ENCODE measurements at regions not wholly inside any gene's neighbourhood (a gene's known extent, or its start where the extent isn't known, plus 50 kb on each side); places are given as distances from the start of the nearest gene placed in this dataset.

- Histone ChIP-seq H3K4me3 (ENCODE audit: insufficient read length, low read depth) (no peak overlapping the region), H3K27me3 (ENCODE audit: insufficient read depth, insufficient read length) (no peaks in the 10 kb centered on the region), H3K9me3 (ENCODE audit: insufficient read depth, low read length) (no peaks in the 10 kb centered on the region), H3K4me1 (ENCODE audit: insufficient read depth, insufficient read length) (no peaks in the 10 kb centered on the region), H3K36me3 (ENCODE audit: insufficient read depth, insufficient read length, low read length) (no peaks in the 10 kb centered on the region), H3K9ac (ENCODE audit: insufficient read length, low read depth) (no peak overlapping the region)
- no peak for TF ChIP-seq ZNF274 (IDR thresholded peaks at IDR 0.05; ENCODE audit: low read depth, low read length)
- TF ChIP-seq YY1 (IDR thresholded peaks at IDR 0.05; ENCODE audit: insufficient read depth, insufficient read length), result no peak
- TF ChIP-seq SUZ12 (IDR thresholded peaks at IDR 0.05; ENCODE audit: extremely low read depth, insufficient read depth, insufficient read length), result no peak
- no peak for DNase-seq (ENCODE audit: low read depth, low spot score)
Measured at GRCh38 chr12:89140602-89141238, 211.6 kb downstream of the DUSP6 start.

- no peak for TF ChIP-seq YY1 (IDR thresholded peaks at IDR 0.05; ENCODE audit: insufficient read depth, insufficient read length)
- TF ChIP-seq SUZ12 (IDR thresholded peaks at IDR 0.05; ENCODE audit: extremely low read depth, insufficient read depth, insufficient read length), result no peak
- no peak for TF ChIP-seq ZNF274 (IDR thresholded peaks at IDR 0.05; ENCODE audit: low read depth, low read length)
- no peaks in the 10 kb centered on the region for H3K4me1 ChIP-seq (ENCODE audit: insufficient read depth, insufficient read length)
- H3K27me3 ChIP-seq (ENCODE audit: insufficient read depth, insufficient read length), result no peaks in the 10 kb centered on the region
- H3K36me3 ChIP-seq (ENCODE audit: insufficient read depth, insufficient read length, low read length), result no peaks in the 10 kb centered on the region
- H3K4me3 ChIP-seq (ENCODE audit: insufficient read length, low read depth), result no peak overlapping the region
- no peak overlapping the region for H3K9ac ChIP-seq (ENCODE audit: insufficient read length, low read depth)
- no peaks in the 10 kb centered on the region for H3K9me3 ChIP-seq (ENCODE audit: insufficient read depth, low read length)
- DNase-seq (ENCODE audit: low read depth, low spot score), result no peak
Measured at GRCh38 chr12:89140141-89140540, 212.2 kb downstream of the DUSP6 start.

GRCh38 chr12:89139390-89139789, 212.9 kb downstream of the DUSP6 start:
- TF ChIP-seq ZNF274 (IDR thresholded peaks at IDR 0.05; ENCODE audit: low read depth, low read length), result no peak
- TF ChIP-seq SUZ12 (IDR thresholded peaks at IDR 0.05; ENCODE audit: extremely low read depth, insufficient read depth, insufficient read length), result no peak
- no peak for TF ChIP-seq YY1 (IDR thresholded peaks at IDR 0.05; ENCODE audit: insufficient read depth, insufficient read length)
- H3K4me1 ChIP-seq (ENCODE audit: insufficient read depth, insufficient read length), result no peaks in the 10 kb centered on the region
- no peak overlapping the region for H3K4me3 ChIP-seq (ENCODE audit: insufficient read length, low read depth)
- no peaks in the 10 kb centered on the region for H3K9me3 ChIP-seq (ENCODE audit: insufficient read depth, low read length)
- DNase-seq (ENCODE audit: low read depth, low spot score), result no peak
- H3K27me3 ChIP-seq (ENCODE audit: insufficient read depth, insufficient read length), result no peaks in the 10 kb centered on the region
- no peaks in the 10 kb centered on the region for H3K36me3 ChIP-seq (ENCODE audit: insufficient read depth, insufficient read length, low read length)
- H3K9ac ChIP-seq (ENCODE audit: insufficient read length, low read depth), result no peak overlapping the region

- TF ChIP-seq ZNF274 (IDR thresholded peaks at IDR 0.05; ENCODE audit: low read depth, low read length) (no peak), YY1 (IDR thresholded peaks at IDR 0.05; ENCODE audit: insufficient read depth, insufficient read length) (no peak), SUZ12 (IDR thresholded peaks at IDR 0.05; ENCODE audit: extremely low read depth, insufficient read depth, insufficient read length) (no peak)
- Histone ChIP-seq H3K27me3 (ENCODE audit: insufficient read depth, insufficient read length) (no peaks in the 10 kb centered on the region), H3K9me3 (ENCODE audit: insufficient read depth, low read length) (no peaks in the 10 kb centered on the region), H3K36me3 (ENCODE audit: insufficient read depth, insufficient read length, low read length) (no peaks in the 10 kb centered on the region), H3K9ac (ENCODE audit: insufficient read length, low read depth) (no peak overlapping the region), H3K4me3 (ENCODE audit: insufficient read length, low read depth) (no peak overlapping the region), H3K4me1 (ENCODE audit: insufficient read depth, insufficient read length) (no peaks in the 10 kb centered on the region)
- no peak for DNase-seq (ENCODE audit: low read depth, low spot score)
Measured at GRCh38 chr12:89138048-89138852, 214.1 kb downstream of the DUSP6 start.

- no peak overlapping the region for H3K9ac ChIP-seq (ENCODE audit: insufficient read length, low read depth)
- no peak for DNase-seq (ENCODE audit: low read depth, low spot score)
- no peaks in the 10 kb centered on the region for H3K4me1 ChIP-seq (ENCODE audit: insufficient read depth, insufficient read length)
- no peaks in the 10 kb centered on the region for H3K9me3 ChIP-seq (ENCODE audit: insufficient read depth, low read length)
- TF ChIP-seq ZNF274 (IDR thresholded peaks at IDR 0.05; ENCODE audit: low read depth, low read length) (no peak), SUZ12 (IDR thresholded peaks at IDR 0.05; ENCODE audit: extremely low read depth, insufficient read depth, insufficient read length) (no peak), YY1 (IDR thresholded peaks at IDR 0.05; ENCODE audit: insufficient read depth, insufficient read length) (no peak)
- no peaks in the 10 kb centered on the region for H3K27me3 ChIP-seq (ENCODE audit: insufficient read depth, insufficient read length)
- H3K4me3 ChIP-seq (ENCODE audit: insufficient read length, low read depth), result no peak overlapping the region
- no peaks in the 10 kb centered on the region for H3K36me3 ChIP-seq (ENCODE audit: insufficient read depth, insufficient read length, low read length)
Measured at GRCh38 chr12:89135976-89136634, 216.2 kb downstream of the DUSP6 start.

GRCh38 chr12:89134213-89134770, 218.0 kb downstream of the DUSP6 start:
- Histone ChIP-seq H3K27me3 (ENCODE audit: insufficient read depth, insufficient read length) (no peaks in the 10 kb centered on the region), H3K4me3 (ENCODE audit: insufficient read length, low read depth) (no peak overlapping the region), H3K36me3 (ENCODE audit: insufficient read depth, insufficient read length, low read length) (no peaks in the 10 kb centered on the region), H3K9ac (ENCODE audit: insufficient read length, low read depth) (no peak overlapping the region), H3K9me3 (ENCODE audit: insufficient read depth, low read length) (no peaks in the 10 kb centered on the region), H3K4me1 (ENCODE audit: insufficient read depth, insufficient read length) (no peaks in the 10 kb centered on the region)
- DNase-seq (ENCODE audit: low read depth, low spot score), result no peak
- no peak for TF ChIP-seq ZNF274 (IDR thresholded peaks at IDR 0.05; ENCODE audit: low read depth, low read length)
- no peak for TF ChIP-seq YY1 (IDR thresholded peaks at IDR 0.05; ENCODE audit: insufficient read depth, insufficient read length)
- TF ChIP-seq SUZ12 (IDR thresholded peaks at IDR 0.05; ENCODE audit: extremely low read depth, insufficient read depth, insufficient read length), result no peak
